HG03103 (cell line): ENCODE measurements at regions not wholly inside any gene's neighbourhood (a gene's known extent, or its start where the extent isn't known, plus 50 kb on each side); places are given as distances from the start of the nearest gene placed in this dataset.

Experiments
- ATAC-seq: cut with Tn5 transposase; IDR thresholded peaks from one replicate; pipeline ENCODE4 v1.9.1; 2021; ENCODE audit warnings: low read depth; ENCODE audit not compliant: unreplicated experiment

DNA sequence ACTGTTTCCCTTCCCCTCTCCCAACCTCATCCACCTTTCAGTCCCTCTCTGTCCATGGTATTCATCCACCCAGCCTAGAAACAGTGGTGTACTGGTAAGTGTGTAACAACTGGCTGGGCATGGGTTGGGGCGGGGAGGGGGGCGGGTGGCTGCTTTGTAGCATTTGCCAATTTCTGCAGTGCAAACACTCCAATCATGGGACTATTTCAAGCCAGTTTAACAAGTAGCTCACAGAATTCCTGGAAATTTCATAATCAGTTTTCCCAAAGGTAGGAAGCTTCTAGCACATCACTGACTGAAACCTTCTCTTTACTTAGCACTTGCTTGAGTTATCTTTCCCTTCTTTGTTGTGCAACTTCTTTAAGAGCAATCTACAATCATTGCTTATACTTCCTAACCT, 100.8 kb upstream of the WASF3 start:
- no peak for ATAC-seq

DNA sequence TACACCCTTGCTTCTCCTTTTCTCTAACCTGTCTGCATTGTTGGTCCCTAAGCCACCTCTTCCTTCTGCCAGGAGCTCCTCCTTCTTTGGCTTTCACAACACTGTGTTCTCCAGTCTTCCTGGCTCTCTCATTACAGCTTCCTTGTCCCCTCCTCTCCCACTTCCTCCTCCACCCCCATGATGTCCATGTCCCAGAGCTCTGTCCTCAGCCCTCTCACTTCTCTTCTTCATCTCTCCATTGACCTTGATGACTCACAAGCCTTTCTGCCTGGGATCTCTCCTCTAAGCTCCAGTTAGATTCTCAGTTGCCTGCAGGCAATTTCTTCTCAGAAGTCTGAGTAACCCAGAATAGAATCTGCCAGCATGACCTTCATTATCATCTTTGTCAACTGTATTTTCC, 100.3 kb upstream of the WASF3 start:
- no peak for ATAC-seq

DNA sequence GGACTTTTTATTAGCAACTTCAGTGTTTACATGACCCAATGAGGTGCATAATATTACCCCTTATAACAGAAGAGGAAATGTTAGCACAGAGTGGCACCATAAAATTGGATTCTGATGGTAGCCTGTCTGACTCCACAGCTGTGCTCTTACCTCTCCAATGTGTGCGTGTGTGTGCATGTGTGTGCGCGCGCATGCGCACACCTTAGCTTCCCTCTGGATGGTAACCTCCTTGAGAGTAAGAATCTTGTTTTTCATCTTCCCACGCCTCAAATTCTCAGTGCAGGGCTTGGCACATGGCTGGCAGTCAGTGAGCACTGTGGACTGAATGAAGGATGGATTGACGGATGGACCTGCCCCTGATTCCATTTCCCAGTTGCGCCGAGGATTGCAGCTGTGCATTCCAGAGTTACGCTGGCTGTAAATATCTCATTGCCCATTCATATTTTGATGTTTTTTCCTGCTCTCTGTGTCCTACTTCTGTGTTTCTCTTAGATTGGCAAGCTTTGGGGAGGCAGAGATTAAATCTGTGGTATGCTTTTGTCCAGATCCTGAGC, 99.2 kb upstream of the WASF3 start:
- ATAC-seq = no peak

DNA sequence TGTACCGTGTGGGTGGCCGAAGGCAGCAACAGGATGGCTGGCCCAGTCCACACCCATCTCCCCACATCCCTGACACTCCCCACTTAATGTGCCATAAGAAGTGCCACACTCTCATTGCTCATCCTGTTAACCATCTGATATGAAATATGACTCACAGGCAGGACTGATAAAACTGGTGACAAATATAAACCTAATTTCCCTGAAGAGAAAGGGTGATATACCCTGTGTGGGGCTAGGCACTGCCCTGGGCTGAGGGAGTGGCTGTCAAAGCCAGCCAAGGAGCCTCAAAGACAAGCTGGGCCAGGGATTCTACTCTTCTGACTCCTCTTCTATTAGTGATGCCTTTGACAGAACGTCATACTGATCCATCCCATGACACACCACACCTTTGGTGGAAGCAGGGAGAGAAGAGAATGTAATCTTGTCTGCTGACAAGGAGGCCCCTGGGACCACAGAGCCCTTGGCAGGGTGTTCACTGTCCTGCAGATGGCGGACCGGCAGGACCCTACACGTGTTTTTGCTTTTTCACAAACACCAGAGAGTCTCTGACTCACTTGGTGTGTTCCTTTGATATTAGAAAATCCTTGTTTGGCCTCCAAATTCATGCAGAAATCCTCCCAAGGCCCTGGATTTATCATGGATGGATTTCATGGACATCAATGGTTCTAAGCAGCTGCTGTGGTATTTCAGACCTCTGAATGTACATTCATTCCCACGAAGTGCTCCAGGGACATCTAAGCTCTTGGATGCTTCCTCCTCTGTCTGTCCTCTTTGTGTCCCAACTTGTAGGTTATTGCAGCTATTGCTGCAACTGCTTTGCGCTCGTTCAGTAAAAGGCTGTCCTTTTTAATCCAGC, 98.0 kb upstream of the WASF3 start:
- no peak for ATAC-seq

DNA sequence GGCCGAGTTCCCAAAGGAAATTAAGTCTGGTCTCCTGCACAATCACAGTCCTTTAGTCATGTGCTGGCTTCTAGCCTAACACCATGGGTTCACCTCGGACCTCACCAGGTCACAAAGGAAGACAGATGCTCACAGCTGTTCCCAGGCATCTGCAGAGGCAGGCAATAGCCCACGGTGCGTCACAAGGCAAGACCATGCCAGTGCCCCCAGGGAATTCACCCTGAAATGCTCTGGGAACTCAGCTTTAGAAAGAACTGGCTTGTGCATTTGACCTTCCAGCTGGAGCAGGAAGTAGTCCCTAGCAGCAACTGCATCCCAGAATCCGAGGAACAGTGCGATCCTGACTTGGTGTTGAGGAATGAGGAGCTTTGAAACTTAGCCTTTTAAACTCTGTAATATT, 96.8 kb upstream of the WASF3 start:
- ATAC-seq = no peak

DNA sequence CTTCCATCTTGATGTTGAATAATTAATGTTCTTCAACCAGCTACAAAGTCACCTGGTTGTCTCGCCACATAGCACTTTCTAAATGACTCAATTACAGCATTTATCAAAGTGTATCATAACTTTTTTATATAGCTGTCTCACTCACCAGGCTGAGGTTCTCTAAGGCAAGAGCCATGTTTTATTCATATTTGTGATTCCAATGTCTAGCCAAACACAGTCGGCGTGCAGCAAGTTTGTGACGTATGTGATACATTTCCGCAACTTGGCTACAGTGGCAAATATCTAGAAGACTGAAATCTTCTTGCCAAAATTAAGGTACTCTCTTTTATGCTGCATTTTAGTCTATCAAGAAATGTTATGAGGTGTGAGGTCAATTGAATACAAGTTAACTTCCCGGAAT, 94.2 kb upstream of the WASF3 start:
- ATAC-seq = no peak

DNA sequence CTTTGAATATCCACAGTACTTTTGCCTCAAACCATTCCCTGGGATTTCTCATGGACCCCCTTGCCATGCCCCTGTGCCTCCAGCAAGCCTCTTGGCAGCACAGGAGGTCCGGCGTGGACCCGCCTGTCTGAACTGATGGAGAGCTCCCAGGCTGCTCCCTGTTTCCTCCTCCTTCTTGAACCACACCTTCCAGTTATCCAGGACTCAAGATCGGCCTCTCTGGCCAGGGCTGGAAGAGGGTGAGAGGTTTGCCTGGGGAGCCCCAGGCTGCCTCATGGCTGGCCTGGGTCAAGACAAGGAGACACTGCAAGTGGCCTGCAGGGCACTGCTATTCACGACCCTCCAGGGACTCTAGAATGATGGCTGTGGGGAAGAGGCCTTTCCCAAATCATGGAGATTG, 93.6 kb upstream of the WASF3 start:
- no peak for ATAC-seq

DNA sequence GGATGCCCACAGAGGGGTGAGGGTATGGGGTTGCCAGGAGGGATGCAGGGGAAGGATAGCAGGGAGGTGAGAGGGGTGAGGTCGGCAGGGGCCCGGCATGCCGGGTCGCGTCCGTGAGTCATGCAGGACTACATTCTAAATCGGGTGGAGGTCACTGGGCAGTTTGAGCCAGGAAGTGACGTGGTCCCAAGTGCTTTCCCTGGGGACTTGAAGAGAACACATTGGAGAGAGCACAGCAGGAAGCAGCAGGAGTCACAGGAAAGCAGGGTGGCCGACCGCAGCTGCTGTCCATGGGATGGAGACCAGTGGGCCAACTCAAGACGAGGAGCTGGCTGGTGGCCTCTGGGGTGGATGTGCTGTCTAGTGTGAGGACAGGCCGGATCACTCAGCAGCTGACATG, 92.0 kb upstream of the WASF3 start:
- no peak for ATAC-seq

DNA sequence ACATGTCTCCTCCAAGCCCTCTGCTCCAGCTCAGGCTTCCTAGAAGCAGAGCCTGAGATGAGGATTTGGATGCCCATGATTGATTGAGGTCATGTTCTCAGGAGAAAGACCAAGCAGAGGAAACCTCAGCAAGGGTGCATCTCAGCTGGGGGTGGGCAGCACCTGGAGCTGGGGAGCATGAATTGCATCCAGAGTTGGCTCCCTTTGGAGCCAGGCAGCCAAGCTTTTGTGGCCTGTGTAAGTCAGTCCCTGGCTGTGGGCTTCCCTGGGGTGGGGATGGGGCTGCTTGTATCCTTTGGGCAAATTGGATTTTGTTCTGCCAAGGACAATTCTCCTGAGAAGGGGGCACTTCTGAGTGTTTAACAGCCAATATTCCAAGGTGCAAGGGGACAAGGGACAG, 91.5 kb upstream of the WASF3 start:
- no peak for ATAC-seq

DNA sequence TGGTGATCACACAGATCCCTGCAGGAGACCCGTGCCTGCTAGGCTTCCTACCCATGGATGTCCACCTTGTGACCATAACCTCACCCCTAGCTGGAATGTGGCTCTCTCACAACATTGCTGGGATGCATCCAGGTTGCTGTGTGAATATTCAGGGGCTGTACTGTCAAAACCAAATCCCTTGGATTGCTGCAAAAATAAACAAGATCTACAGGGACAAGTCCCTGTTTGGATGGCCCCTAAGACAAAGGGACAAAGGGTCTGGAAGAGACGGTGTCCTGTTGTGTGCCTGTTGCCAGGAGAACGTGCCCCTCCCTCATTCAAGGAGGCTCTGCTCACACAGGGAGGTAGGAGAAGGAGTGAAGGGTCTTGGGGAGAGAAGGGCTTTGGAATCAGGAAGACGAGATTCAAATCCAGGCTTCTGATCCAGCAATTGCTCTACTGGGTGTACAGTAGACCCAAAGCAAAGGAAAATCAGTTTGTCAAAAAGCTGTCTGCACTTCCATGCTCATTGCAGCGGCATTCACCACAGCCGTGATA, 89.2 kb upstream of the WASF3 start:
- ATAC-seq = no peak

DNA sequence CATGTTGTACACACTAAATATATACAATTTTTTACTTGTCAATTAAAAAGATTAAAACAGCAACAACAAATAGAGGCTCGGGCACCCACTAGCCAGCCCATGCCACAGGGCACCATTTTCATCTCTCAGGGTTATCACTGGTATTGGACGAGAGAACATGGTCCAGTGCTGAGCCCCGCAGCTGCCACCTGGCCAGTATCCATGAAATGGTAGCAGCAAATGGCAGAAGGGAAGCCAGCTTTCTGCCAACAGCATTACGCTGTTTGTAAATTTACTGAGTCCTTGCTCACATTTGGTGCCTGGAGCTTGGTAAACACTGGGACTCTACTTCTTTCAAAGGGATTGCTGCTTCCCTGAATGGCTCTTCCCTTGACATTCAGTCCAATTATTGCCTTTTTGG, 87.9 kb upstream of the WASF3 start:
- no peak for ATAC-seq

DNA sequence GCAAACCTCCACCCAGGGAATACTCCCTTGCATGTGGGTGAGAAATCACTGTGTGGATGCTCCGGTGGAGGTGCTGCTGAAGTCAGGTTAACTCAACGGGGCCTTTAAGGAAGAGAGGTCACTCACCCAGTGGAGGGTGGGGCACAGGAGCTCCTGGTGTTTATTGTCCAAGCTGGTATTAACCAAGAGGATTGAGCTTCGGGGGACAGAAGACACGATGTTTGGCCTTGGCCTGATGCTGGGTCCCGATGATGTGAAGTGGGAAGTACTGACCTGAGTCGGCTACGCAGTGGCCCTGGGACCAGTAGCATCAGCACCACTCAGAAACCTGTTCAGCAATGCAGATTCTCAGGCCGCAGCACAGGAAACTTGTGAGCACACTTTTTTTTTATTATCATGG, 85.7 kb upstream of the WASF3 start:
- ATAC-seq = no peak

DNA sequence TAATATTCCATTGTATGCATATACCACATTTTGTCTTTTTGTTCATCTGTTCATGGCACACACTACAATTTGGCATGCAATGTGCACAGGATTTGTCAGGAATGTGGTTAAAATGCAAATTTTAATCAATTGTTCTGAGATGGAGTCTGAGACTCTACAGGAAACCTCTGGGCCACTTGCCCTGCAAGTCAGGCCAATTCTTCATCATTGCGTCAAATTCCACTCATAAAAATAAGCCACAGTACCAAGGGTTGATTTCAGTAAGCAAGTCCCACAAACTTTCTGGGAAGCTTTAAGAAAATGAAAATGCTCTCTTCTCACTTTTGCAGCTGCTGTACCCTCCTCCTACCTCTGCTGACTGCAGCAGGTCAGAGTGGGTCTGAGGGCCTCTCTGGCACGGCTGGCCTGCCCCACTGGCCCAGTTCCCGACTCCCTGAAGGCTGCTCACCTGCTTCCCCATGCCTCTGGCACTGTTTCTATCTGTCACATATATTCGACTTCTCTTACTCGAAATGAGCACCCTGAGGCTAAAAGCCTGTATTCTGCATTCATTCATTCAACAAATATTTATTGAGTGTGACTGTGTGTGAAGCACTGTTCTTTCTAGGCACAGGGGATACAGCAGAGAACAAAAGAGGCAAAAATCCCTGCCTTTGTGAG, 83.8 kb upstream of the WASF3 start:
- no peak for ATAC-seq

DNA sequence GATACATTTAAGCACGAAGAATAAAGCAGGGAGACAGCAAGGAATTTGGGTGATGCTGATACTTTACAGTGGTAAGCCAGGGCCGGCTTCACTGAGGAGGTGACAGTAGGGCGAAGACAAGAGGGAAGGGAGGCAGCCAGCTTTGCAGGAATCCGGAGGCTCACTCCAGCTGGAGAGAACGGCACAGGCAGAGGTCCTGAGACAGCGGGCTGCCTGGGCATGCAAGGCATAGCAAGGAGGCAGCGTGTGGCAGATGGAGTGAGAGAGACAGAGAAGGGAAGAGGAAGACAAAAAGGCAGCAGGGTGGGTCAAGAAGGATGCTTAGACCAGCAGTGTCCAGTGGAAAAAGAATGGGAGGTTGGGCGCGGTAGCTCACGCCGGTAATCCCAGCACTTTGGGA, 83.2 kb upstream of the WASF3 start:
- ATAC-seq = no peak

DNA sequence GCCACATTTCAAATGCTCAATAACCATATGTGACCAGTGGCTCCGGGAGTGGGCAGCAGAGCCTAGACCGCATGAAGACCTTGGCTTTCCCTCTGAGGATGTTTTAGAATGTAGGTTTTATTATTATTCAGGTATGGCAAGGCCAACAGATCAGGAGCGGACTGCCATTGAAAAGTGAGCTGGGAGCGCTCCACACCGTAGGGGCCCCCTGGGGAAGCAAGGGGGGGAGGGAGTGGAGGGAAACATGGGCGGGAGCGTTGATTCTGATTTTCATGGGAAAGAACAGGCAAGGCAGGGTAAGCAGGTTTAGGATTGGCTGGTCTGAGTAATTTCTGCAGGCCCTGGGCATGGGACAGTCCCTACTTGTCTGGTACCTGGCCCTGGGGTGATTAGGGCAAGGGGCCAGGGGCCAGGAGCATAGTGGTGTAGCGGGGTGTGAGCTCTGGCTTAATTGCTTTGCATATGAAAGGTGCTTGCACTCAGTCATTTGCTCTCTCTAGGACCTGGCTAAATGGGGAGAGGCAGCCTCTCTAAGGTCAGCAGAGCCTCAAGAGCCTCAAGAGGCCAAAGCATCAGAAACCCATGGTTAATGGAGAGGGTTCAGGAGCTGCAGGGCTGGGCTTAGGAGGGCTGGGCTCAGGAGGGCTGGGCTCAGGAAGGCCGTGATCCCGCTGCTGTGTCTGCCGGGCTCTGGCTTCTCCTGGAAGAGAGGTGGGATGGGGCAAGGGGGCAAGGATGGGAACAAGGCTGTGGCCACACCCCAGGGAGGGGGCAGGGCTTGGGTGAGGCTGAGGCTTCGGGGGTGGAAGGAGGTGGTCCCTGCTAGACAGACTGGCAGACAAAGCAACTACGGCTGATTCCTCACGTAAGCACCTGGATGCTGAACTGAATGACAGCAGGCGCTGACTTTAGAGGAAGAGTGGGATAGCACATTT, 82.0 kb upstream of the WASF3 start:
- ATAC-seq = no peak

DNA sequence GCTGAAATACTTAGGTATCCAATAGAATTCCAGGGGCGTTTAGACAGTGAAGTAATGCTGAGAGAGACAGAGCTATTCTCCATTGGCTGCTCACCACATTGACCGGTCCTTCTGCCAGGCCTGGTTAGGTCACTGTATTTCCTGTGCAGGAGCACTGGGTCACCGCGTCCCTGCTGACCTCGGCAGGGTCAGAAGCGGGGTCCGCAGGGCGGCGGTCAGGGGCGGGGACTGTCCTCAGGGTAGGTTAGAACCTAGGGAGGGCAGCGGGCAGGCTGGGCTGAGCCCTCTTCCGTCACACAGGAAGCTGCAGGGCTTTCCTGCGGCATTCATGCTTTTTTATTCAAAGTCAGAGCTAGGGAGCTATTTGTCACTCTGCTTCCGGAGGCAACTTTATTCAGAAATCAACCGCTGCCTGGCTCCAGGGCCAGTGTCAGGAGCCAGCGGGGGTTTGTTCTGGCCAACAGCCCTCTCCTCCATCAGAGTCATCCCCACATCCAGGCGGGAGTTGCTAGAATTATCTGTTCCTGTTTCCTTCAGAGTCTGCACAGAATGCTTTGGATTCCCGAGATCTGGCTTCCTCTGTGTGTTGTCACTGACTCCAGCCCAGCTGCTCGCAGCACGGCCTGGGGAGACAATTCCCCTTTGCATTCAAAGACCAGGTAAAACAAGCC, 81.2 kb upstream of the WASF3 start:
- no peak for ATAC-seq

DNA sequence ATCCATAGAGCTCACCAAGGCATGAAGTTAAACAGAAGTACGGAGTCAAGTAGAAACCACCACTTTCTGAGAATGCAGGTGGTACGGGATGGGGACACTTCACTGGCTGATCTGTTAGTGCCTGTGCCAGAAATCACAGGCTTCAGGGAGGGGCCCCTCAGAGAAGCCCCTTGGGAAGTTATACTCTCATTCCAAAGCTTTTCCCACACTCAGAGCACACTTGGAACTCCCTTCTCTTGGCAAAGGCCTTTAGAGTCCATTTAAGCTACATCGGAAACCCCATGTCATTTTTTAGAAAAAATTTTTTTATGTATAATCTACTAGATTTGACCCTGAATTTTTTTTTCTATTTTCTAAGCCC, 80.7 kb upstream of the WASF3 start:
- ATAC-seq = no peak

DNA sequence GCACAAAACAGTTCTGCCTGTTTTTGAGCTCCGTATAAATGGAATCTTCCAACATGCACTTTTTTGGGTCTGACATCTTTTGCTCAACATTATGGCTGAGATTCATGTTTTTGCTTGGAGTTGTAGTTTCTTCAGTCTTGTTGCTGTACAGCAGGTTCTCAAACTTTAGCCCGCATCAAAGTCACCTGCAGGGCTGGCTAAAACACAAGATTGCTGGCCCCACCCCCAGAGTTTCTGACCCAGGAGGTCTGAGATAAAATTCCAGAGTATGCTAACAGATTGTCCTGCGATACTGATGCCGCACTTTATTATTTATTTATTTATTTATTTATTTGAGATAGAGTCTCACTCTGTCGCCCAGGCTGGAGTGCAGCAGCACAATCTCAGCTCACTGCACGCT, 79.8 kb upstream of the WASF3 start:
- no peak for ATAC-seq

DNA sequence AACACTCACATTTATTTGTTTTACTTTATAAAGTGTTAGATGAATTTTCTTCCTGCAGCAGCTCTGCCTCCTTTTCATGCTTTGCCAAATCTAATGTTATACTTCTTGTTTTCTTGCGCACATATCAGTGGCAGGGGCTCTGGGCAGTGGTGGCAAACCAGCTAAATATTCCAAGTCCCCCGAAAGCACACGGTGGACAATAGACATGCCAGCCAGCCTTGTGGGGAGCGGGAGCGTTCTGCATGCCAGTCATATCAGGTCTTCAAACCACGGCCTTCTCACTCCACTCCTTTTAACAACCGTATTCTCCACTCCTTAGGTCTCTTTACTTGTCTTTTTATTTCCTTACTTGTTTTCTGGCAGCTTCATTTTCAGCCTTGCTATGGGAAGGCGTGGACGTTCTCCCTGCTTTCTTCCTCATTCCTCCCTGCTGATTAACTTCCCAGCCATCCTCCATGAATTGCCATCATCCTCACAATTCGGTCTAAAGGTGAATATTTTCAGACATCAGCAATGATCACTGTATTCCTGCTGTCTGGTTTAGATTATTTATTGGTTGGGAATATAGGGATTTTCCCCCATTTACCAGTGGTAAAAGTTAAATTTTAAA, 77.1 kb upstream of the WASF3 start:
- ATAC-seq = no peak
